Gastroesophageal sphincter (tissue), 4 donors: ENCODE measurements at regions not wholly inside any gene's neighbourhood (a gene's known extent, or its start where the extent isn't known, plus 50 kb on each side); places are given as distances from the start of the nearest gene placed in this dataset.

Source experiments
- ATAC-seq: fragments of 150-250 bp; one replicate; pipeline ENCODE4 v1.9.1; 2016; ENCODE audit warnings: mild to moderate bottlenecking, moderate library complexity
- H3K27ac ChIP-seq, 4 donors: fragments of 200-600 bp; sonication (generic) in 3 of 4; 1 replicate in 3 of 4; 2 replicates in 1 of 4; pipeline ENCODE4 v1.5.1; 2016 to 2019
- H3K27me3 ChIP-seq: fragments of 200-600 bp; sonication (generic); one replicate; pipeline ENCODE4 v1.5.1; 2019
- H3K36me3 ChIP-seq, 2 donors: fragments of 200-600 bp; sonication (generic); one replicate each; pipeline ENCODE4 v1.5.1; 2019; ENCODE audit warnings: control low read depth in 1 of 2
- H3K4me1 ChIP-seq, 3 donors: fragments of 200-600 bp; sonication (generic); 1 replicate in 2 of 3; 2 replicates in 1 of 3; pipeline ENCODE4 v1.5.1; 2016 to 2019; ENCODE audit warnings: control low read depth in 2 of 3
- H3K4me3 ChIP-seq, 2 donors: fragments of 200-600 bp; sonication (generic); one replicate each; pipeline ENCODE4 v1.5.1; 2019; ENCODE audit warnings: mild to moderate bottlenecking in 1 of 2, moderate library complexity in 1 of 2
- H3K9me3 ChIP-seq, 3 donors: fragments of 200-600 bp; sonication (generic); one replicate each; pipeline ENCODE4 v1.5.1; 2017 to 2019; ENCODE audit warnings: control low read depth in 2 of 3
- EP300 ChIP-seq: sonication (generic); formaldehyde crosslinking; IDR thresholded peaks from one replicate; pipeline ENCODE4 v1.6.1; 2017; ENCODE audit warnings: antibody characterized with exemption, mild to moderate bottlenecking
- POLR2A ChIP-seq, 2 donors: fragments of 450-650 bp; IDR thresholded peaks; one replicate each; pipeline ENCODE4 v1.6.1; 2017; ENCODE audit warnings: antibody characterized with exemption in 2 of 2, mild to moderate bottlenecking in 2 of 2, moderate library complexity in 1 of 2
- POLR2AphosphoS5 ChIP-seq: sonication (generic); formaldehyde crosslinking; IDR thresholded peaks from one replicate; pipeline ENCODE4 v1.6.1; 2017; ENCODE audit warnings: antibody characterized with exemption
- WGBS, 2 donors: methylation state at CpG; one replicate each; pipeline ENCODE4 v1.1.5; 2018; ENCODE audit warnings: low coverage in 1 of 2; 5-methylcytosine and 5-hydroxymethylcytosine counted together
- TF ChIP-seq, protein P1 (sequence below), 4 experiments: fragments of 200-600 bp in 2 of 4; fragments of 450-650 bp in 2 of 4; sonication (generic) in 1 of 4; IDR thresholded peaks; one replicate each; pipeline ENCODE4 v1.5.1; 2017 to 2019; ENCODE audit warnings: antibody characterized with exemption in 4 of 4, mild to moderate bottlenecking in 2 of 4, moderate library complexity in 2 of 4

DNA sequence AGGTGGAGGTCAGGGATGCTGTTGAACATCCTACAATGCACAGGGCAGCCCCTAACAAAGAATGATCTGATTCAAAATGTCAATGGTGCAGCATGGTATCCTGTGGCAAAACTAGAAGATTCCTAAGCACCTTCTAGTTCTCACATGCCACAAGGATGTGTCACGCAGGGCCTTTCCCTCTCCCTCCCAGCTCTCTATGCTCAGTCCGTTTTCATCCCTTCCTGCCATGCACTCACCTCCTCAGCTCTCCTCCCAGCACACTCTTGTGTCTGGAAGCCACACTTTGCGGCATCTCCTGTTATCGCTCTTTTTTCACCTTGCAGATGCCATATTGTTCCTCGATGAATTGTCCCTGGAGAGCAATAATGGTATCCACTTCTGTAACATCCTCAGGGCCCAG is 263.4 kb downstream of the CDC5L start:
- peaks cover 0 to 24% (median 4%) of the 10 kb centered on the region in 3 donors for H3K4me1 ChIP-seq
- TF ChIP-seq EP300 (no peak), POLR2A (IDR thresholded peaks at IDR 0.05) (no peak), POLR2AphosphoS5 (no peak)
- TF ChIP-seq, protein P1, sequence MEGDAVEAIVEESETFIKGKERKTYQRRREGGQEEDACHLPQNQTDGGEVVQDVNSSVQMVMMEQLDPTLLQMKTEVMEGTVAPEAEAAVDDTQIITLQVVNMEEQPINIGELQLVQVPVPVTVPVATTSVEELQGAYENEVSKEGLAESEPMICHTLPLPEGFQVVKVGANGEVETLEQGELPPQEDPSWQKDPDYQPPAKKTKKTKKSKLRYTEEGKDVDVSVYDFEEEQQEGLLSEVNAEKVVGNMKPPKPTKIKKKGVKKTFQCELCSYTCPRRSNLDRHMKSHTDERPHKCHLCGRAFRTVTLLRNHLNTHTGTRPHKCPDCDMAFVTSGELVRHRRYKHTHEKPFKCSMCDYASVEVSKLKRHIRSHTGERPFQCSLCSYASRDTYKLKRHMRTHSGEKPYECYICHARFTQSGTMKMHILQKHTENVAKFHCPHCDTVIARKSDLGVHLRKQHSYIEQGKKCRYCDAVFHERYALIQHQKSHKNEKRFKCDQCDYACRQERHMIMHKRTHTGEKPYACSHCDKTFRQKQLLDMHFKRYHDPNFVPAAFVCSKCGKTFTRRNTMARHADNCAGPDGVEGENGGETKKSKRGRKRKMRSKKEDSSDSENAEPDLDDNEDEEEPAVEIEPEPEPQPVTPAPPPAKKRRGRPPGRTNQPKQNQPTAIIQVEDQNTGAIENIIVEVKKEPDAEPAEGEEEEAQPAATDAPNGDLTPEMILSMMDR (IDR thresholded peaks at IDR 0.05): no peak
- H3K36me3 ChIP-seq: no peaks in the 10 kb centered on the region
- H3K27ac ChIP-seq: no peak overlapping the region
- no peak overlapping the region for H3K4me3 ChIP-seq
- ATAC-seq: no peak
- H3K9me3 ChIP-seq: no peaks in the 10 kb centered on the region
- peaks cover 15% of the 10 kb centered on the region for H3K27me3 ChIP-seq
- WGBS, 2 donors: 90 to 92% methylated on average over 2 to 5 of the region's 5 CpGs

DNA sequence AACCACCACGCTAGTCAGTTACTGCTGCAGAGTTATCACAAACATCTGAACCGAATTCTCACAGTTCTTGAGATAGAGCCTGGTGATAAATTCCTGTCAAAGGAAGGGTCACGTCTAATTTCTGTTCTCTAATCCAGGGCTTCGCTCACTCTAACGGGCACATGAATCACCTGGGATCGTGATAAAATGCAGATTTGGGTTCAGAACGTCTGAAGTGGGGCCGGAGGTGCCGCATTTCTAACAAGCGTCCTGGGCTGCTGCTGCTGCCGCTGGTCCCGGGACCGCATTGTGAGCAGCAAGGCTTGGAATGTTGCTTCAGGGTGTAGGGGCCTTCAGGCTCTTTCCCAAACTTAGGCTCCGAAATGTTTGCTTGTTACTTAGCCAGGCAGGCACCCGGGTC is 264.1 kb downstream of the CDC5L start:
- Histone ChIP-seq H3K27me3 (peaks cover 12% of the 10 kb centered on the region), H3K27ac (no peak overlapping the region), H3K4me1 (peaks cover 0 to 24% (median 4%) of the 10 kb centered on the region in 3 donors), H3K9me3 (no peaks in the 10 kb centered on the region), H3K4me3 (no peak overlapping the region), H3K36me3 (no peaks in the 10 kb centered on the region)
- TF ChIP-seq POLR2A (IDR thresholded peaks at IDR 0.05) (no peak), POLR2AphosphoS5 (no peak), EP300 (no peak)
- TF ChIP-seq, protein P1 (IDR thresholded peaks at IDR 0.05): no peak
- 94 to 98% methylated on average over 5 to 7 of the region's 15 CpGs for WGBS, 2 donors
- no peak for ATAC-seq

DNA sequence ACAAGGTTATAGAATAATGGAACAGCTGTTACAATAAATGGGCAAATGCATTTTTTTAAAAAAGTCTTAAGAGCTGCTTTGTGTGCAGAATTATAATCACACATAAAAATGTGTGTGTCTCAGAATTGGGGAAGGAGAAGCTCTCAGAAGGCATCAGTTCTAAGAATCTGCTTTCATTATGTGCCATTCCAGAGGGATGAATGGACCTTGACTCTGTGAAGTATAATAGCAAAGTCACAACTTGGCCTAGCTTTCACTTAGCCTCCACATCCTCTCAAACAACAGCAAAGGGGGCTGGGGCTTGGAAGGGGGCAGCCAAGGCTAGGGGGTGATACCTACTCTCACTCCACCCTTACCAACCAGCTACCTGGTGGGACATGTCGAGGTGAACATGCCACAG is 265.0 kb downstream of the CDC5L start:
- no peak overlapping the region for H3K4me3 ChIP-seq
- no peak for ATAC-seq
- no peak overlapping the region for H3K27ac ChIP-seq
- peaks cover 5% of the 10 kb centered on the region for H3K27me3 ChIP-seq
- 100% methylated on average over 1 of the region's 1 CpG; no CpG with 5 or more reads in 1 of the 2 donors for WGBS, 2 donors
- no peak for TF ChIP-seq POLR2AphosphoS5
- H3K36me3 ChIP-seq: no peaks in the 10 kb centered on the region
- H3K4me1 ChIP-seq: peaks cover 0 to 24% (median 4%) of the 10 kb centered on the region in 3 donors
- no peaks in the 10 kb centered on the region for H3K9me3 ChIP-seq

DNA sequence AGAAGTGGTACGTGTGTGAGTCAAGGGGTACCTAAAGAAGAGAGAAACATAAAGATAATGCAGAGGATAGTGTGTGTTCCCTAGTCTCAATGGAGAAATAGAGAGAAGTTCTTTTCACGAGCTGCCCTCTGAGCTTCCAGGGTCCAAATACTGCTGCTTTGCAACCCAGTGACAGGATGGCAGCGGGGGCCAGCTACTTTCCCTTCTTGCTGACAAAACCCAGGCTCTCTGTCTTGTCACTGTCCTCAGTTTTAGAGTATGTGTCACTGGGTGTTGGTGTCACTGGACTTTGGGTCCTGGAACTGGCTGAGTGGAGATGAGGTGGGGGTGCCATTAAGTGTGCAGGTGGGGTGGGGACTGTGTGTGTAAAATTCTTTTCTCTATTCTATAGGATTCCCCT is 265.6 kb downstream of the CDC5L start:
- H3K4me1 ChIP-seq: peaks cover 0 to 24% (median 4%) of the 10 kb centered on the region in 3 donors
- no peak overlapping the region for H3K27ac ChIP-seq
- no peaks in the 10 kb centered on the region for H3K9me3 ChIP-seq
- TF ChIP-seq EP300 (no peak), POLR2AphosphoS5 (no peak), POLR2A (IDR thresholded peaks at IDR 0.05) (no peak)
- TF ChIP-seq, protein P1 (IDR thresholded peaks at IDR 0.05): no peak
- no peaks in the 10 kb centered on the region for H3K36me3 ChIP-seq
- 84% methylated on average over 3 of the region's 3 CpGs; no CpG with 5 or more reads in 1 of the 2 donors for WGBS, 2 donors
- no peak for ATAC-seq
- H3K4me3 ChIP-seq: no peak overlapping the region
- H3K27me3 ChIP-seq: peaks cover 3% of the 10 kb centered on the region

DNA sequence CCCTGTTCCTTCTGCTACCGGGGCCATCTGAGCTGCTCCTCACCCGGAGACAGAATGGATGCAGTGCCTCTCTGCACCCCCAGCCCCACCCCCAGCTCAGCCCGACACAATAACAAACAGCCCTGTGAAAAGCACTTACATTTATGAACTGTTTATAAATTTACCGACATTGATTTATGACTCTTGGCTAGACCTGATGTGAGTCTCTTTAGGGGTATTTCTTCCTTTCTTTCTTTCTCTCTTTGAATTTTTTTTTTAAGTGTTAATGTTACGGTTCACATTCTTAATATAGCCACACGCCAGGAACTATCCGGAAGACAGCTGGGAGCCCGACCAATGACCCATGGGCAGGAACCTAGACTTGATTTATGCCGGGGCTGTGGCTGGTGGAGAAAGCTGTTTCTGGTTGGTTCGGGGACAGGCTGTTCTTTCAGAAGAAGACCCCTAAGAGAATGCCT is 266.3 kb downstream of the CDC5L start:
- no peak for ATAC-seq
- H3K4me1 ChIP-seq: peaks cover 0 to 24% (median 4%) of the 10 kb centered on the region in 3 donors
- H3K36me3 ChIP-seq: no peaks in the 10 kb centered on the region
- H3K27ac ChIP-seq: no peak overlapping the region
- H3K4me3 ChIP-seq: no peak overlapping the region
- TF ChIP-seq, protein P1 (IDR thresholded peaks at IDR 0.05): no peak
- TF ChIP-seq EP300 (no peak), POLR2AphosphoS5 (peak; percentile 11), POLR2A (IDR thresholded peaks at IDR 0.05) (no peak)
- H3K9me3 ChIP-seq: peaks cover 0 to 4% (median 0%) of the 10 kb centered on the region in 3 donors
- 3 to 13% methylated on average over 5 to 6 of the region's 10 CpGs for WGBS, 2 donors
- H3K27me3 ChIP-seq: peaks cover 3% of the 10 kb centered on the region
